Gastrocnemius medialis (tissue), 4 donors: ENCODE measurements at regions not wholly inside any gene's neighbourhood (a gene's known extent, or its start where the extent isn't known, plus 50 kb on each side); places are given as distances from the start of the nearest gene placed in this dataset.

Experiments used
- CTCF ChIP-seq, 5 experiments: fragments of 450-650 bp in 3 of 5; fragments of 200-600 bp in 2 of 5; sonication (generic) in 2 of 5; IDR thresholded peaks in 4 of 5; conservative IDR thresholded peaks in 1 of 5; 1 replicate in 4 of 5; 2 replicates in 1 of 5; pipeline ENCODE4 v1.5.1; 2016 to 2019; ENCODE audit warnings: antibody characterized with exemption in 5 of 5, mild to moderate bottlenecking in 3 of 5, moderate library complexity in 3 of 5
- POLR2A ChIP-seq, 2 donors: fragments of 450-650 bp; IDR thresholded peaks; one replicate each; pipeline ENCODE4 v1.6.1; 2017; ENCODE audit warnings: antibody characterized with exemption in 2 of 2, mild to moderate bottlenecking in 2 of 2, moderate library complexity in 2 of 2

GRCh38 chrY:19856474-19857135 is 112.1 kb upstream of the KDM5D start:
- TF ChIP-seq CTCF (IDR thresholded peaks at IDR 0.05 in 4 of 5, conservative IDR thresholded peaks at IDR 0.05 in 1 of 5), result no peak
- TF ChIP-seq POLR2A (IDR thresholded peaks at IDR 0.05), result no peak
